Activated CD4-positive, alpha-beta memory T cell treated with anti-CD3 and anti-CD28 coated beads, Interleukin-2, amount 10 ng/mL, durations not matched to agents 7 days and 5 days (primary cell): ENCODE measurements at regions not wholly inside any gene's neighbourhood (a gene's known extent, or its start where the extent isn't known, plus 50 kb on each side); places are given as distances from the start of the nearest gene placed in this dataset.
"Not testable (repeated sequence)": the region's sequence is repeated elsewhere in the genome, so short reads cannot be mapped to it uniquely, and the experiment has no call there.

ENCODE experiments used
- CTCF ChIA-PET: fragments of 350-600 bp; sonication (Branson Sonifier 250); formaldehyde crosslinking; loops from one replicate; lab custom pipeline; 2021; ENCODE audit warnings: antibody characterized with exemption, inconsistent platforms; lab: Charles Lee
- POLR2A ChIA-PET: fragments of 350-600 bp; sonication (Branson Sonifier 250); formaldehyde crosslinking; loops from one replicate; lab custom pipeline; 2021; ENCODE audit warnings: antibody characterized with exemption; lab: Charles Lee
- DNase-seq: peaks from one replicate; pipeline ENCODE4 v3.0.0-alpha.2; 2020
- H3K27ac Mint-ChIP-seq: one replicate; pipeline ENCODE4 v1.8.0; 2021; ENCODE audit warnings: mild to moderate bottlenecking, mixed read lengths
- H3K27me3 Mint-ChIP-seq: one replicate; pipeline ENCODE4 v1.8.0; 2021; ENCODE audit warnings: mixed read lengths
- H3K36me3 Mint-ChIP-seq: one replicate; pipeline ENCODE4 v1.8.0; 2021; ENCODE audit warnings: low read depth, mixed read lengths
- H3K4me1 Mint-ChIP-seq: one replicate; pipeline ENCODE4 v1.8.0; 2021; ENCODE audit warnings: mixed read lengths
- H3K4me3 Mint-ChIP-seq: one replicate; pipeline ENCODE4 v1.8.0; 2021; ENCODE audit warnings: mild to moderate bottlenecking, mixed read lengths
- H3K9me3 Mint-ChIP-seq: one replicate; pipeline ENCODE4 v1.8.0; 2021; ENCODE audit warnings: mixed read lengths

DNA sequence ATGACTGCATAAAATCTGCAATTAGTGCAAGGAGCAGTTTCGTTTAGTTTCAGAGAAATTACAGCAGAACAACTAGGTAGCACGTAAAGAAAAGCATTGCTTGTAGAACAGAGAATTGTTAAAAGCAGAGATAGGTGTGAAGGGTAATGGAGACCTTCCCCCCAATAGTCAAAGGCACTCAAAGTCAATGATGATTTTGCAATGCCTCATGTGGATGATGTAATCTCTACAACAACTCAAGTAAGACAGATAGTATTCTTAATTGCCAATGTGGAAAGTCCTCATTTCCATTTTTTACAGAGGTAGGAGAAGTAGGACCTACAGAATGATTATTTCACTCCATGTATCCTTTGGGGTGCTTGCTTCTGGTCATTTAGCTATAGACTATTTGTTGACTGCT is 94.3 kb upstream of the GNAI1 start:
- DNase-seq: no peak
- Mint-ChIP-seq H3K4me3 (no peak overlapping the region), H3K4me1 (no peaks in the 10 kb centered on the region), H3K27me3 (no peaks in the 10 kb centered on the region), H3K9me3 (peaks cover 6% of the 10 kb centered on the region), H3K27ac (no peak overlapping the region), H3K36me3 (no peaks in the 10 kb centered on the region)
- ChIA-PET POLR2A (no interaction called here), CTCF (no interaction called here)

DNA sequence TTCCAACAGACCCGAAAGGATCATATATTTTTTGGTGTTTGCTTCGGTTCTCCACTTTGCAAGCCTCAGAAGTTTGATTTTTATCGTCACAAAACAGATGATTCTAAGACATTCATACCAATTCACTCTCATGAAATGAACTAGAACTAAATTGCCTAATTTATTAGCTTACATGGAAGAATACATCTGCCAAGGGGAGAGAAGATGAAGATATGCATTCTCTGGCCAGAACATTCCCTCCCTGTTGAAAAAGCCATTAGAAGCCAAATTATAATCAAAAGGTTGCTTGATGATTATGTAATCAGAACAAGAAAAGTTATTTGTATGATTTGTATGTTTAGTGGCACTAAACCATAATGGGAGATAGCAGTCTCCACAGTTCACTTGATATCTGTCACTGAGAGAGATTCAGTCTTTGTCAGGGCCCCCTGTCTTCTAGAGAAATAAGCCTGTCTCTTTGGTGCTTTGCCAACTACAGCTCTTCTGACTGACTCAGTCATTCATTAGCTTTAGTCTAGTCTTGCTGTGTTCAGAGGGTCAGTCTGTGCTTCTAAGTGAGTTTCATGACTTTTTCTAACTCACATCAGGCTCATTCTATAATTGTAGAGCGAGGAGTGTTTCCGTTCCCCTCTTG is 95.3 kb upstream of the GNAI1 start:
- POLR2A ChIA-PET: no interaction called here
- no peak overlapping the region for H3K4me3 Mint-ChIP-seq
- CTCF ChIA-PET: no interaction called here
- no peak overlapping the region for H3K27ac Mint-ChIP-seq
- no peaks in the 10 kb centered on the region for H3K4me1 Mint-ChIP-seq
- no peak for DNase-seq
- H3K36me3 Mint-ChIP-seq: no peaks in the 10 kb centered on the region
- H3K9me3 Mint-ChIP-seq: peaks cover 3% of the 10 kb centered on the region
- no peaks in the 10 kb centered on the region for H3K27me3 Mint-ChIP-seq

DNA sequence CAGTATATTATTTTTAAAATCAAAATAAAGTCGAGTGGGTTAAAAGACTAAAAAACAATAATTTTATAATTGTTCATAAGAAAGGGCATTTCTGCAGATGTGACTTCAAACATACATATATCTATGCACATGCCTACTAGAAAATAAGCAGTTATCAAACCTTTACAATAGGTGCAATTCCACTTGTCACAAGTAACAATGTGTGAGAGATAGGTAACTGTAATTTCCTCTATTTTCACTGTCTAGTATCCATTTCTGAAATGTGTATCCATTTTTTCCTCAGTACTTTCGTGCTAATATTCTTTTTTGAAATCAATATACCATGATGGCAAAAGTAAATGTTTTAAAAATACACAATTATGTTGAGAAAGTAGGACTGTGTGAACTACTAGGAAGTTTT is 96.9 kb upstream of the GNAI1 start:
- DNase-seq: no peak
- no peaks in the 10 kb centered on the region for H3K36me3 Mint-ChIP-seq
- ChIA-PET CTCF (no interaction called here), POLR2A (no interaction called here)
- H3K4me3 Mint-ChIP-seq: no peak overlapping the region
- no peaks in the 10 kb centered on the region for H3K27me3 Mint-ChIP-seq
- H3K4me1 Mint-ChIP-seq: no peaks in the 10 kb centered on the region
- no peak overlapping the region for H3K27ac Mint-ChIP-seq
- peaks cover 3% of the 10 kb centered on the region for H3K9me3 Mint-ChIP-seq

DNA sequence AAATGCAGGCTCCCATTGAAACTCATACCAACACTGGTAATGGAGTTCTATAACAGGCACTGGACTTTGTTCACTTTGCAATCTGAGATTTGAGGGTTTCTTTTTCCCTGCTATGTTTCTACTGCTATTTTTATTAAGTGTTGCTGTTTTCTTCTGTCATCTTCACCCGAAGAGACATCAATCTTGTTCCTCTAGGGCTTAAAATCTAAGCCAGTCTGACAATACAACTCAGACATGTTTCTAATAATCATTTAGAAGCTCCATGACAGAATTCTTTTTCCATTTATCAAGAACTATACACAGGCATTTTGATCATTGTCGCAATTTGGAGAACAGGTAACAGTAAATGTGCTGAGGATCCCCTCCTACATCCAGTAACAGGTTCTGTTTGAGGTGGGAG is 98.5 kb upstream of the GNAI1 start:
- Mint-ChIP-seq H3K9me3 (peaks cover 3% of the 10 kb centered on the region), H3K4me3 (no peak overlapping the region), H3K4me1 (no peaks in the 10 kb centered on the region), H3K27ac (no peak overlapping the region), H3K27me3 (no peaks in the 10 kb centered on the region), H3K36me3 (no peaks in the 10 kb centered on the region)
- ChIA-PET CTCF (no interaction called here), POLR2A (no interaction called here)
- DNase-seq: no peak

DNA sequence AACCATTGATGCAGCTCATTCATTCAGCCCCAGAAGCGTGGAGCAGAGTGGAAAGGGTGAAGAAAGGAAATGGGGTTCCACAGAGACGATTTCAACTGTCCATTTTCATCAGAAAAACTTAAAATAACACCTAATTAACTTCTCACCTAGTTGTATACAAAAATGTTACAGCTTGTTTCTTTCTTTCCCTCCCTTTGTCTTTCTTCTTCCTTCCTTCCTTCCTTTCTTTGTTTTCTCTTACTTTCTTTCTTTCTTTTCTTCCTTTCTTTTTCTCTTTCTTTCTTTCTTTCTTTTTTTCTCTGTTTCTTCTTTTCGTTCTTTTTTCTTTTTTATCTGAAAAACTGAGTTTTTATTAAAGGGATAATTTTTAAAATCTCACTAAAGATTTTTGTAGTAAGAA is 105.9 kb upstream of the GNAI1 start:
- ChIA-PET CTCF (no interaction called here), POLR2A (no interaction called here)
- Mint-ChIP-seq H3K9me3 (peaks cover 3% of the 10 kb centered on the region), H3K4me3 (no peak overlapping the region), H3K27me3 (no peaks in the 10 kb centered on the region), H3K4me1 (no peaks in the 10 kb centered on the region), H3K27ac (no peak overlapping the region), H3K36me3 (no peaks in the 10 kb centered on the region)
- DNase-seq: no peak

DNA sequence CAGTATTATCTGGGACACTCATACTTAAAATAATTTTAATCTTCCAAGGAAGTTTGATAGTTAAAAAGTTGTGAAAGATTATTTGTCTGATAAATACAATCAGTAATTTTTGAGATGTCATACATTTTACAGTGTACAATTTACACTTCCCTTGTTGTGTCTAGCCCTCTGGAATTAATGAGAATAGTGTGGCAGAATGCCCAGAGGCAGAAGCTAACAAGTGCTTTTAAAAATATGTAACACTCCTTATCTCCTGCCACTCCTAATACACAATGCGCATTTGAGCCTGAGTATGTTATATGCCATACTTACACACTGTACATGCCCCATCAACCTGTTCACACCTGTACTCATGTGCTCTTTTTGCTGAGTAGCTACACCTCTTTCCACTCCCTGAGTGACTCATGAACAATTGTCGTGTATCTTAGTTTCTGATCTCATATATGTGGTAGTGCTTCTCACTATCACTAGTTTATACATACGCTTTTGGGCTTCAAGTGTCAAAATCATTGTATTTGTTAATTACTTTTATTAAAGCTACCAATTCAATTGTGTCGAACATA is 106.9 kb upstream of the GNAI1 start:
- H3K4me3 Mint-ChIP-seq: no peak overlapping the region
- no peak for DNase-seq
- CTCF ChIA-PET: no interaction called here
- H3K9me3 Mint-ChIP-seq: peaks cover 8% of the 10 kb centered on the region
- H3K27ac Mint-ChIP-seq: no peak overlapping the region
- no peaks in the 10 kb centered on the region for H3K4me1 Mint-ChIP-seq
- H3K27me3 Mint-ChIP-seq: no peaks in the 10 kb centered on the region
- no peaks in the 10 kb centered on the region for H3K36me3 Mint-ChIP-seq
- POLR2A ChIA-PET: no interaction called here

DNA sequence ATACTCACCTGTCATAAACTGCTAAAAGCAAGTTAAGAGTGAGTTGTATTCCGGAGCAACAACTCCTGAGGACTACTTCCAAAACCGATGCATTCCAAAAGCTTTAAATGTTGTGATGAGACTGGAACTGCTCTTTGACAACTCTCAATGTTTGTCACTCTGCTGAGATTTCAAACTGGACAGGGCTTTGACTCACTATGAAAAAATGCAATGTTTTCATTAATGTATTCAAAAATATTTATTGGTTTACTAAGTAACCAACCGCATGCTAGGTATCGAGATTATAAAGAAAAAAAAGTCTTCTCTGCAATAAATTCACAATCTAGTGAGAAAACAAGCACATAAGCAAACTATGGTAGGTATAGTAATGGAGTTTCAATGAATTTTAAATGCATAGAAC is 107.9 kb upstream of the GNAI1 start:
- peaks cover 10% of the 10 kb centered on the region for H3K9me3 Mint-ChIP-seq
- H3K27ac Mint-ChIP-seq: no peak overlapping the region
- no peaks in the 10 kb centered on the region for H3K4me1 Mint-ChIP-seq
- no peaks in the 10 kb centered on the region for H3K36me3 Mint-ChIP-seq
- ChIA-PET CTCF (no interaction called here), POLR2A (no interaction called here)
- H3K27me3 Mint-ChIP-seq: no peaks in the 10 kb centered on the region
- DNase-seq: no peak
- no peak overlapping the region for H3K4me3 Mint-ChIP-seq

DNA sequence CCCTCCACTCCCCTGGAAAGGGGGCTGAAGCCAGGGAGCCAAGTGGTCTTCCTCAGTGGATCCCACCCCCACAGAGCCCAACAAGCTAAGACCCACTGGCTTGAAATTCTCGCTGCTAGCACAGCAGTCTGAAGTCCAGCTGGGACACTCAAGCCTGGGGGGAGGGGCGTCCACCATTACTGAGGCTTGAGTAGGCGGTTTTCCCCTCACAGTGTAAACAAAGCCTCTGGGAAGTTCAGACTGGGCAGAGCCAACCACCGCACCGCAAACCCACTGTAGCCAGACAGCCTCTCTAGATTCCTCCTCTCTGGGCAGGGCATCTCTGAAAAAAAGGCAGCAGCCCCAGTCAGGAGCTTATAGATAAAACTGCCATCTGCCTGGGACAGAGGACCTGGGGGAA is 114.4 kb upstream of the GNAI1 start:
- H3K27me3 Mint-ChIP-seq, CTCF ChIA-PET, H3K9me3 Mint-ChIP-seq, H3K4me3 Mint-ChIP-seq, DNase-seq, POLR2A ChIA-PET, H3K27ac Mint-ChIP-seq, H3K4me1 Mint-ChIP-seq, H3K36me3 Mint-ChIP-seq: not testable (repeated sequence)

DNA sequence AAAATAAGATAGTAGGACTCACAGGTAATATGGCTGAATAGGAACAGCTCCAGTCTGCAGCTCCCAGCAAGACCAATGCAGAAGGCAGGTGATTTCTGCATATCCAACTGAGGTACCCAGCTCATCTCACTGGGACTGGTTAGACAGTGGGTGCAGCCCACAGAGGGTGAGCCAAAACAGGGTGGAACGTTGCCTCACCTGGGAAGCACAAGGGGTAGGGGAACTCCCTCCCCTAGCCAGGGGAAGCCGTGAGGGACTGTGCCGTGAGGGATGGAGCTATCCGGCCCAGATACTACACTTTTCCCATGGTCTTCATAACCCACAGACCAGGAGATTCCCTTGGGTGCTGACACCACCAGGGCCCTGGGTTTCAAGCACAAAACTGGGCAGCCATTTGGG is 114.8 kb upstream of the GNAI1 start:
- H3K36me3 Mint-ChIP-seq, H3K4me3 Mint-ChIP-seq, CTCF ChIA-PET, H3K27me3 Mint-ChIP-seq, H3K9me3 Mint-ChIP-seq, DNase-seq, POLR2A ChIA-PET, H3K4me1 Mint-ChIP-seq, H3K27ac Mint-ChIP-seq: not testable (repeated sequence)

DNA sequence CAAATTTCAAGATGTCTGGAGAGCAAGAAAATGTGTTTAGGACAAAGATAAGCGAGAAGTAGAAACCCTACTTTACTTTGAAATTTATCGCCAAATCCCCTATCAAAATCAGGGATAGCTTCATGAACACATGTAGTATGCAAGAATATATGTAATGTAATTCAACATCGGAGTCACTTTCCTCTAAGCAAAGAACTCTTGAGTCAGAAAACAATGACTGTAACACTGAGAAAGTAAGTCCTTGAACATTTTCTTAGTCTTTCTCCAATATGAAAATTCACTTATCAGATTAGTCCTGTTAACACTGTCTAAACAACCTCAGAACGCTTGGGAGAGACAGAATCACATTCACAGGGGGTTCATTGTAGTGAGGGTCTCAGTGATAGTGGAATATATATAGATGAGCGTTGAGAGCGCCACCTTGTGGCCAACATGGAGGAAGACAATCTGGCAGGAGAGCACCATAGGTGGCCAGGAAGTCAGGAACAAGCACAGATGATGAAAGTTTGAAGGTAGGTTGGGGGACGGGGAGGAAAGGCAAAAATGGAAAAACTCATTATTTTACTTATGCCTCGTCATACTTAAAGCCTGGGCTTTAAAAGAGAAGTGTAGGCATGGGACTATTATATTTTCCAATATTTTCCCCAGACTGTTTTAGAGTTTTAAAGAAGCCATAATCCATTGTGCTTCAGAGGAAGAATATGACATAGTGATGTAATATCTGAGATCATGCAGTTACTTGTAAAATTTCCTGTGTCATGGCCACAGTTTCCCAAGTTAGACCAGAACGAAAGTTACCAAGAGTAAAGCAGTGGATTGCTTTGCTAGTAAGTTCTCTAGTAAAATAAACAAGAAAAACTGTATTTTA is 115.5 kb upstream of the GNAI1 start:
- Mint-ChIP-seq H3K36me3 (no peaks in the 10 kb centered on the region), H3K4me3 (no peak overlapping the region), H3K27me3 (no peaks in the 10 kb centered on the region), H3K9me3 (peaks cover 8% of the 10 kb centered on the region), H3K4me1 (no peaks in the 10 kb centered on the region), H3K27ac (no peak overlapping the region)
- peak; percentile 23 for DNase-seq
- ChIA-PET CTCF (no interaction called here), POLR2A (no interaction called here)

DNA sequence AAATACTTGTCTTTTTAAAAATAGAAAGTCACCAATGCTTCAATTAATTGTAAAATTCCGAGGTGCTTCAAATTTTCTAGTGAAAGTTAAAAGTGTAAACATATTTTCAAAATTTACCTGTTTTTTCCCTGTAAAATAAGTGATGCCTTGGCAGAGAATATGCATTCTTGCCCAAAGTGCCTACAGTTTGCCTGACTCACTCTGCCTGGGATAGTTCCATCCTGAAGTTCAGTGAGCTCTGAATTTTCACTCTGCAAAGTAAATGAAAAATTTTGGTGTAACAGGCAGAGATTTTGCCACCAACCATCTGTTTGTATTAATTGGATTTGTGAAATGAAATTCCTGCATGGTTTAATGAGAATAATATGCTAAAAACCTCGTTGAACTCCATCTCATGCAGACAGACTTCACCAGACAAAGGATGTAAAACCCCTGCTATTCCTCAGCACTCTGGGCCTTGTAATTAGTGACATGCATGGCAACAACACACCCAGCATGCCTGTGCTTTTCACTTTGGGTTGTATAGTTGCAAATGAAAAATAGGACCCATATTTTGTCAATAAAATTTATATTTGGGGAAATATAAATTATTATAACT is 117.4 kb upstream of the GNAI1 start:
- no peaks in the 10 kb centered on the region for H3K36me3 Mint-ChIP-seq
- CTCF ChIA-PET: no interaction called here
- no peaks in the 10 kb centered on the region for H3K27me3 Mint-ChIP-seq
- peaks cover 2% of the 10 kb centered on the region for H3K9me3 Mint-ChIP-seq
- no peak overlapping the region for H3K4me3 Mint-ChIP-seq
- no peaks in the 10 kb centered on the region for H3K4me1 Mint-ChIP-seq
- POLR2A ChIA-PET: no interaction called here
- H3K27ac Mint-ChIP-seq: no peak overlapping the region
- DNase-seq: no peak

DNA sequence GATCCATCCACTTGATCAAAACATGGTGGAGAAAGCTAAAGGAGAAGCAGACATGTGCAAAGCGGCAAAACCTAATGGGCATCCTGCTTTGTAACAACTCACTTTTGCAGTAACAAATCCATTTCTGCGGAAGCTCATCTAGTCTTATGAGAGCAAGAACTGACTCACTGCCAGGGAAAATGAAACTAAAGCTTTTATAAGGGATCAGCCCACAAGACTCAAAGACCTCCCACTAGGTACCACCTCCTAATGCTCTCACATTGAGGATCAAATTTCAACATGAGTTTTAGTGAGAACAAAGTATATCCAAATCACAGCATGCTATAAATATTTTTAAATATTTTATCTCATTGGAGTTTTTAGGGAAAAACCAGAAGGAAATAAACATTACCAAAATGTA is 120.1 kb upstream of the GNAI1 start:
- Mint-ChIP-seq H3K4me3 (no peak overlapping the region), H3K4me1 (no peaks in the 10 kb centered on the region), H3K27ac (no peak overlapping the region), H3K9me3 (peaks cover 2% of the 10 kb centered on the region), H3K36me3 (no peaks in the 10 kb centered on the region), H3K27me3 (no peaks in the 10 kb centered on the region)
- DNase-seq: no peak
- CTCF ChIA-PET: no interaction called here
- POLR2A ChIA-PET: no interaction called here

DNA sequence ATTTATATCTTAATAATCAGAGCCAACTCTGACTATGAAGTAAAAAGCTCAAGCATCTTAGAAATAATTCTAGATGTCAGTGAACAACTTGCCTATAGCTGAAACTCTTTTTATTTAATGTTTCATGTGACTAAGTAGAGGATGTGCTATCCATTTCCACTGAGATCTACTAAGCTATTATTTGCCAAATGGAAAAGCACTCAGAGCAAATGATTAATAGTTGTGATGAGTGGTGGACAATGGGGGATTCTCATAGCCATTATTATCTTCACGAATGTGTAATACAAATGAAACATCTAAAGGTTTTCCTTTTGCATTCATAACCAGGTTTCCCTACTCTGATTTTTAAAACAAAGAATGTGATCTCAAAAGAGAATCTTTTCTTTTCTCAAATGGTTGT is 126.6 kb upstream of the GNAI1 start:
- Mint-ChIP-seq H3K9me3 (no peaks in the 10 kb centered on the region), H3K27me3 (no peaks in the 10 kb centered on the region), H3K4me1 (no peaks in the 10 kb centered on the region), H3K36me3 (no peaks in the 10 kb centered on the region), H3K27ac (no peak overlapping the region), H3K4me3 (no peak overlapping the region)
- ChIA-PET CTCF (no interaction called here), POLR2A (no interaction called here)
- DNase-seq: no peak
